ENCODE measurements at regions not wholly inside any gene's neighbourhood (a gene's known extent, or its start where the extent isn't known, plus 50 kb on each side); places are given as distances from the start of the nearest gene placed in this dataset.

DNA sequence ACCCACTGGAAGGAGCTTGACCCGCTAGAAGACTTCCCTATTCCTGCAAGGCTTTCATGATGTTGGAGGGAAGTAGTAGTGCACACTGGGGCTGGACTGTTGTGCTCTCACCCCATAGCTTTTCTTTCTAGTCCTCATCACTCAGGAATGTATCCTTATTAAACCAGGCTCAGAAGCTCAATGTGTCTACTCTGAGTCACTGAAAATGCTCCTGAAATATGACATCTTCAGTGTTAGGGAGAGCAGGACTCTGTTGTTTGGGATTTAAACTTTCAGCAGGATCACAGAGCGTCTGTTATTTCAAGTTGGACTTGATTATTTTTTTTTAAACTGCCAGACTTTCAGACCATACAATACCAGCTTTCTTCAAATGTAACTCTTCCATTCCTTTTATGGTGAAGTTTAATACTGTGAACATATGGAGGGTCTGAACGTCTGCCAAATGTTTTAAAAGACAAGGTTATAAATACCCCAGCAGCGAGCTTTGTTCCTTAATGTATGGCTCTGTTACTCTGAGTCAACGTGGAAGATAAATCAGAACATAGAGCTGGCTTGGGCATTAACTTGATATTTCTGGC lies 257.5 kb downstream of the CDH11 start:
- in situ Hi-C loops (cut with HindIII; ENCODE audit: low pct_unique_long_range_greater_than_20kb, low sequenced_read_pairs), result no loop called here
- TF ChIP-seq TCF7L2 (IDR thresholded peaks at IDR 0.05; ENCODE audit: low read depth, low read length) (no peak), CTCF (IDR thresholded peaks at IDR 0.05) (no peak), SIN3A (IDR thresholded peaks at IDR 0.05; ENCODE audit: borderline replicate concordance, insufficient read depth, low read depth, low read length) (no peak), REST (IDR thresholded peaks at IDR 0.05; ENCODE audit: insufficient read depth in 1 of 2, low read depth in 2 of 2, low read length in 1 of 2) (no peak), POLR2AphosphoS5 (IDR thresholded peaks at IDR 0.05; ENCODE audit: low read depth, low read length) (no peak)

GRCh38 chr16:64858076-64858475 lies 263.8 kb downstream of the CDH11 start:
- in situ Hi-C loops (cut with HindIII; ENCODE audit: low pct_unique_long_range_greater_than_20kb, low sequenced_read_pairs) (no loop called here), intact Hi-C loops (cut with micrococcal nuclease; ENCODE audit: unreplicated experiment) (no loop called here)
- Histone ChIP-seq H3K9me3 (ENCODE audit: control insufficient read depth, insufficient read depth, low read depth, low read length) (no peaks in the 10 kb centered on the region), H3K4me3 (ENCODE audit: low read depth in 2 of 2, low read length in 2 of 2) (no peak overlapping the region), H3K36me3 (ENCODE audit: control insufficient read depth, insufficient read depth, low read length) (no peaks in the 10 kb centered on the region), H3K27me3 (ENCODE audit: control insufficient read depth, insufficient read depth, low read length) (no peaks in the 10 kb centered on the region), H3K4me1 (ENCODE audit: control insufficient read depth, insufficient read depth, low read length) (no peaks in the 10 kb centered on the region), H3K27ac (ENCODE audit: low read length) (no peak overlapping the region)
- ATAC-seq (no peak), DNase-seq (ENCODE audit: low read depth, low spot score) (no peak)
- BruUV-seq (replicated peaks), result no TSS peak
- ChIA-PET POLR2A (no interaction called here), CTCF (no interaction called here)
- TF ChIP-seq REST (IDR thresholded peaks at IDR 0.05; ENCODE audit: insufficient read depth in 1 of 2, low read depth in 2 of 2, low read length in 1 of 2) (no peak), SIN3A (IDR thresholded peaks at IDR 0.05; ENCODE audit: borderline replicate concordance, insufficient read depth, low read depth, low read length) (no peak), TCF7L2 (IDR thresholded peaks at IDR 0.05; ENCODE audit: low read depth, low read length) (no peak), POLR2AphosphoS5 (IDR thresholded peaks at IDR 0.05; ENCODE audit: low read depth, low read length) (no peak), CTCF (IDR thresholded peaks at IDR 0.05) (no peak)

More for the DNA sequence above, 257.5 kb downstream of the CDH11 start:
- peak; percentile 27 for DNase-seq (ENCODE audit: low read depth, low spot score)
- Histone ChIP-seq H3K27ac (ENCODE audit: low read length) (no peak overlapping the region), H3K4me1 (ENCODE audit: control insufficient read depth, insufficient read depth, low read length) (no peaks in the 10 kb centered on the region), H3K9me3 (ENCODE audit: control insufficient read depth, insufficient read depth, low read depth, low read length) (no peaks in the 10 kb centered on the region), H3K36me3 (ENCODE audit: control insufficient read depth, insufficient read depth, low read length) (no peaks in the 10 kb centered on the region), H3K4me3 (ENCODE audit: low read depth in 2 of 2, low read length in 2 of 2) (no peak overlapping the region), H3K27me3 (ENCODE audit: control insufficient read depth, insufficient read depth, low read length) (no peaks in the 10 kb centered on the region)
- ChIA-PET CTCF (no interaction called here), POLR2A (no interaction called here)
- ATAC-seq, result no peak
- intact Hi-C loops (cut with micrococcal nuclease; ENCODE audit: unreplicated experiment), result no loop called here
- no TSS peak for BruUV-seq (replicated peaks)
